Tibial nerve (tissue), 4 donors: ENCODE measurements at regions not wholly inside any gene's neighbourhood (a gene's known extent, or its start where the extent isn't known, plus 50 kb on each side); places are given as distances from the start of the nearest gene placed in this dataset.

Source experiments
- DNase-seq, 2 donors: peaks; one replicate each; pipeline ENCODE4 v3.0.0-alpha.2; 2019; ENCODE audit warnings: low spot score in 2 of 2
- H3K27ac ChIP-seq, 4 donors: fragments of 200-600 bp; sonication (generic) in 3 of 4; one replicate each; pipeline ENCODE4 v1.5.1; 2017 to 2019; ENCODE audit warnings: mild to moderate bottlenecking in 1 of 4
- H3K27me3 ChIP-seq, 2 donors: fragments of 200-600 bp; sonication (generic) in 1 of 2; one replicate each; pipeline versions ENCODE4 v1.5.1 to v1.6.0; 2017 to 2019
- H3K36me3 ChIP-seq, 3 donors: fragments of 200-600 bp; sonication (generic); one replicate each; pipeline ENCODE4 v1.5.1; 2018 to 2019
- H3K4me1 ChIP-seq, 4 donors: fragments of 200-600 bp; sonication (generic) in 3 of 4; one replicate each; pipeline ENCODE4 v1.5.1; 2017 to 2019
- H3K4me3 ChIP-seq, 4 donors: fragments of 200-600 bp; sonication (generic) in 3 of 4; one replicate each; pipeline ENCODE4 v1.5.1; 2017 to 2019; ENCODE audit warnings: mild to moderate bottlenecking in 1 of 4, moderate library complexity in 1 of 4
- H3K9me3 ChIP-seq, 4 donors: fragments of 200-600 bp; sonication (generic) in 3 of 4; one replicate each; pipeline ENCODE4 v1.5.1; 2017 to 2019
- EP300 ChIP-seq, 2 donors: sonication (generic); formaldehyde crosslinking; IDR thresholded peaks; one replicate each; pipeline ENCODE4 v1.6.1; 2017; ENCODE audit warnings: antibody characterized with exemption in 2 of 2, mild to moderate bottlenecking in 1 of 2
- POLR2A ChIP-seq, 2 donors: fragments of 450-650 bp; IDR thresholded peaks; one replicate each; pipeline ENCODE4 v1.6.1; 2017; ENCODE audit warnings: antibody characterized with exemption in 2 of 2, mild to moderate bottlenecking in 2 of 2, moderate library complexity in 2 of 2
- WGBS, 2 donors: methylation state at CpG; one replicate each; pipeline ENCODE4 v1.1.5; 2018; 5-methylcytosine and 5-hydroxymethylcytosine counted together
- TF ChIP-seq, protein P1 (sequence below), 5 experiments: fragments of 200-600 bp in 3 of 5; fragments of 450-650 bp in 2 of 5; sonication (generic) in 3 of 5; IDR thresholded peaks; one replicate each; pipeline ENCODE4 v1.5.1; 2016 to 2019; ENCODE audit warnings: antibody characterized with exemption in 5 of 5, mild to moderate bottlenecking in 3 of 5, moderate library complexity in 2 of 5

GRCh38 chr16:51531271-51531670 lies 380.2 kb upstream of the SALL1 start:
- Histone ChIP-seq H3K36me3 (no peaks in the 10 kb centered on the region), H3K27me3 (no peaks in the 10 kb centered on the region), H3K27ac (no peak overlapping the region), H3K4me3 (no peak overlapping the region), H3K4me1 (no peaks in the 10 kb centered on the region), H3K9me3 (no peaks in the 10 kb centered on the region)
- no peak for TF ChIP-seq POLR2A (IDR thresholded peaks at IDR 0.05)
- TF ChIP-seq EP300 (IDR thresholded peaks at IDR 0.05) = no peak
- TF ChIP-seq, protein P1, sequence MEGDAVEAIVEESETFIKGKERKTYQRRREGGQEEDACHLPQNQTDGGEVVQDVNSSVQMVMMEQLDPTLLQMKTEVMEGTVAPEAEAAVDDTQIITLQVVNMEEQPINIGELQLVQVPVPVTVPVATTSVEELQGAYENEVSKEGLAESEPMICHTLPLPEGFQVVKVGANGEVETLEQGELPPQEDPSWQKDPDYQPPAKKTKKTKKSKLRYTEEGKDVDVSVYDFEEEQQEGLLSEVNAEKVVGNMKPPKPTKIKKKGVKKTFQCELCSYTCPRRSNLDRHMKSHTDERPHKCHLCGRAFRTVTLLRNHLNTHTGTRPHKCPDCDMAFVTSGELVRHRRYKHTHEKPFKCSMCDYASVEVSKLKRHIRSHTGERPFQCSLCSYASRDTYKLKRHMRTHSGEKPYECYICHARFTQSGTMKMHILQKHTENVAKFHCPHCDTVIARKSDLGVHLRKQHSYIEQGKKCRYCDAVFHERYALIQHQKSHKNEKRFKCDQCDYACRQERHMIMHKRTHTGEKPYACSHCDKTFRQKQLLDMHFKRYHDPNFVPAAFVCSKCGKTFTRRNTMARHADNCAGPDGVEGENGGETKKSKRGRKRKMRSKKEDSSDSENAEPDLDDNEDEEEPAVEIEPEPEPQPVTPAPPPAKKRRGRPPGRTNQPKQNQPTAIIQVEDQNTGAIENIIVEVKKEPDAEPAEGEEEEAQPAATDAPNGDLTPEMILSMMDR (IDR thresholded peaks at IDR 0.05) = no peak
- DNase-seq = no peak
- 76 to 81% methylated on average over 3 of the region's 3 CpGs for WGBS, 2 donors

DNA sequence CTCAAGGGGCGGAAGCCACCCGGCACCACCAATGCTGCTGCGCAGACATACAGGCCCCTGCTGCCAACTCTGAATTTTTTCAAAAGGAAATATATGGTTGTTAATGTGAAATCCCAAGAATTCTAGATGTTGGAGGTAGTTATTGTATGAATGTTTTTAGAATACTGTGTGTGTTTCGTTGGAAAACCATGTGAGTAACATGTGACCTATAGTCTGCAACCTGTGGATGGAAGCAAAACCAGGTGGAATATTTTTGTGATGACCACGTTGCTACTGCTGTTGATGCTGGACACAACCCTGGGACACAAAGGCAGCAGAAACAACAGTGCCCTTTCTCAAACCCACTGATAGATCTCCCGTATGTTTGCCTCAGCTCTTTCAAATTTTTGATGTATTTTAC lies 376.3 kb upstream of the SALL1 start:
- Histone ChIP-seq H3K27ac (no peak overlapping the region), H3K4me3 (no peak overlapping the region), H3K9me3 (peaks cover 0 to 3% (median 0%) of the 10 kb centered on the region in 4 donors), H3K36me3 (no peaks in the 10 kb centered on the region), H3K27me3 (no peaks in the 10 kb centered on the region), H3K4me1 (no peaks in the 10 kb centered on the region)
- WGBS, 2 donors = 88% methylated on average over 6 of the region's 6 CpGs
- DNase-seq = no peak
- TF ChIP-seq POLR2A (IDR thresholded peaks at IDR 0.05) (no peak), EP300 (IDR thresholded peaks at IDR 0.05) (no peak)
- TF ChIP-seq, protein P1 (IDR thresholded peaks at IDR 0.05) = no peak

- 52 to 53% methylated on average over 9 of the region's 9 CpGs for WGBS, 2 donors
- TF ChIP-seq, protein P1 (IDR thresholded peaks at IDR 0.05) = no peak
- TF ChIP-seq POLR2A (IDR thresholded peaks at IDR 0.05) (no peak), EP300 (IDR thresholded peaks at IDR 0.05) (no peak)
- DNase-seq = no peak
These were observed 375.6 kb upstream of the SALL1 start for GRCh38 chr16:51526621-51527020.

GRCh38 chr16:51524555-51525373 lies 373.7 kb upstream of the SALL1 start:
- TF ChIP-seq, protein P1 (IDR thresholded peaks at IDR 0.05) = no peak
- no peak for TF ChIP-seq POLR2A (IDR thresholded peaks at IDR 0.05)
- TF ChIP-seq EP300 (IDR thresholded peaks at IDR 0.05) = no peak
- WGBS, 2 donors = 52 to 63% methylated on average over 6 of the region's 6 CpGs

More at GRCh38 chr16:51526621-51527020, 375.6 kb upstream of the SALL1 start:
- no peaks in the 10 kb centered on the region for H3K4me1 ChIP-seq
- H3K36me3 ChIP-seq = no peaks in the 10 kb centered on the region
- peaks cover 0 to 10% (median 0%) of the 10 kb centered on the region in 4 donors for H3K9me3 ChIP-seq
- H3K27ac ChIP-seq = no peak overlapping the region
- no peaks in the 10 kb centered on the region for H3K27me3 ChIP-seq
- H3K4me3 ChIP-seq = no peak overlapping the region

GRCh38 chr16:51524070-51524469 lies 373.0 kb upstream of the SALL1 start:
- H3K27me3 ChIP-seq = no peaks in the 10 kb centered on the region
- no peak overlapping the region for H3K4me3 ChIP-seq
- no peak overlapping the region for H3K27ac ChIP-seq
- no peak for DNase-seq
- no peaks in the 10 kb centered on the region for H3K36me3 ChIP-seq
- TF ChIP-seq, protein P1 (IDR thresholded peaks at IDR 0.05) = no peak
- no peak for TF ChIP-seq POLR2A (IDR thresholded peaks at IDR 0.05)
- no peak for TF ChIP-seq EP300 (IDR thresholded peaks at IDR 0.05)
- peaks cover 0 to 20% (median 0%) of the 10 kb centered on the region in 4 donors for H3K9me3 ChIP-seq
- 65 to 69% methylated on average over 4 of the region's 4 CpGs for WGBS, 2 donors
- H3K4me1 ChIP-seq = no peaks in the 10 kb centered on the region

More at GRCh38 chr16:51524555-51525373, 373.7 kb upstream of the SALL1 start:
- no peaks in the 10 kb centered on the region for H3K4me1 ChIP-seq
- no peaks in the 10 kb centered on the region for H3K27me3 ChIP-seq
- H3K36me3 ChIP-seq = no peaks in the 10 kb centered on the region
- peaks cover 0 to 17% (median 0%) of the 10 kb centered on the region in 4 donors for H3K9me3 ChIP-seq
- no peak for DNase-seq
- H3K27ac ChIP-seq = no peak overlapping the region
- no peak overlapping the region for H3K4me3 ChIP-seq
